Transverse colon (tissue), 3 donors: ENCODE measurements at regions not wholly inside any gene's neighbourhood (a gene's known extent, or its start where the extent isn't known, plus 50 kb on each side); places are given as distances from the start of the nearest gene placed in this dataset.

Experiments
- CTCF ChIP-seq, 5 experiments: fragments of 200-600 bp in 3 of 5; fragments of 450-650 bp in 2 of 5; sonication (generic) in 3 of 5; IDR thresholded peaks; 1 replicate in 2 of 5; 2 replicates in 3 of 5; pipeline ENCODE4 v1.5.1; 2016 to 2017; ENCODE audit warnings: antibody characterized with exemption in 5 of 5, inconsistent platforms in 3 of 5, mild to moderate bottlenecking in 2 of 5, moderate library complexity in 1 of 5
- EP300 ChIP-seq: sonication (generic); formaldehyde crosslinking; IDR thresholded peaks from one replicate; pipeline ENCODE4 v1.6.1; 2017; ENCODE audit warnings: antibody characterized with exemption, low read depth
- POLR2A ChIP-seq: fragments of 450-650 bp; IDR thresholded peaks from one replicate; pipeline ENCODE4 v1.6.1; 2016; ENCODE audit warnings: antibody characterized with exemption, mild to moderate bottlenecking, moderate library complexity

- TF ChIP-seq CTCF (IDR thresholded peaks at IDR 0.05) (no peak), EP300 (no peak), POLR2A (no peak)
Measured at GRCh38 chr5:174818430-174818829, 94.0 kb downstream of the MSX2 start.
